ENCODE measurements at regions not wholly inside any gene's neighbourhood (a gene's known extent, or its start where the extent isn't known, plus 50 kb on each side); places are given as distances from the start of the nearest gene placed in this dataset.

DNA sequence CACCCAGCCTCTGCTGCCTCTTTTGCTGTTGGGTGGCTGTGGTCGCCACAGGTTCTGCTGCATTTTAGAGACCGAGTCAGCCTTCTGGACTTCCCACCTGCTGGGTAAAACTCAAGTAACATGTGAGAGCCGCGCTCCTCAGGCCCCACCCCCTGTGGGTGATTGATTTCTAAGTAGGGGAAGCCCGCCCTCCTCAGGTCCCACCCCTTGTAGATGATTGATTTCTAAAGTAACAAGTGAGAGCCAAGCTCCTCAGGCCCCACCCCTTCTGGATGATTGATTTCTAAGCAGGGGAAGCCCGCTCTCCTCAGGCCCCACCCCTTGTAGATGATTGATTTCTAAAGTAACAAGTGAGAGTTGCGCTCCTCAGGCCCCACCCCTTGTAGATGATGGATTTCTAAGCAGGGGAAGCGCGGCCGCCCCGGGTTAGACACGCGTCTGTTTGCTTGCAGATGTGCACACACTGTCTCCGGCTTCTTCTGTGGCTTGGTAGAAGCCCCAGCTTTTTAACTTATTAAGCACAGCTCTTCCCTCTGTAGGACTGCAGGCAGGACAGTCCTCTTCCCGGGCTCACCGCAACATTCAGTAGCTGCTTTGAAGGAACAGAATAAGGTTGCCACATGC, 83.4 kb downstream of the FAM43A start:
- DNase-seq (ENCODE audit: low read depth in 2 of 2), result peak; percentile 90 to 98

DNA sequence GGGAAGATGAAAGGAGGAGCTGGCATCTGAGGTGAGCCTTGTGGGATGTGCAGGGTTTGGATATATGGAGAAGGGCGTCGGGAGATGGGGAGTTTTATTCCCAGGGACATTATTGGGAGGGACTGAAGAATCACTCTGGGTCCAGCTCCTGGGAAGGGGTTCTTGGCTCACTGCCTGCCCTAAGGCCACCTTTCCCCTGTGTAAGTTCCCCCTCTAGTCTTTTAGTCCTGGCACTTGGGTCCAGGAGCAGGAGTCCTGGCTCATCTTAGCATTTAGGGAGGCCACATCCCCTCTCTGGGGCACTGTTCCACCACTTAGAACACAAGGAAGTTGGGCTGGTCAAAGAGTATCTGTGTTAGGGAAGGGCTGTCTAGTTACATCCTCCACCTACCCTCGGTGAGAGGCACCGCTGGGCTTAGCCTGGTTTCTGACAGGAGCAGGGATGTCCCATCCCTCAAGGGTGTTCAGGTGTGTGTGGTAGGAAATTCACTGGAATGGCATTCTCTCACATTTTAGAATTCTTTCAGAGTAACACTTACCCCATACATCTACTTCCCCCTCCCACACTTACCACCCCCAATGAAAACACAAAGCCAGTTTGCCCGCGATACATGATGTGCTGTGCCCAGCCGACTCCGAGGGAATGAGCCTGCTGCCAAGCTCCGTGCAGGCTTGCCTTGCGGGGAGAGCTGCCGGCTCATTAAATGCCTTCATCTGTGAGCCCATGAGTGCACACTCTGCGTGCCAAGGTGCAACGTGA, 86.7 kb downstream of the FAM43A start:
- no peak for DNase-seq (ENCODE audit: low read depth in 2 of 2)

DNA sequence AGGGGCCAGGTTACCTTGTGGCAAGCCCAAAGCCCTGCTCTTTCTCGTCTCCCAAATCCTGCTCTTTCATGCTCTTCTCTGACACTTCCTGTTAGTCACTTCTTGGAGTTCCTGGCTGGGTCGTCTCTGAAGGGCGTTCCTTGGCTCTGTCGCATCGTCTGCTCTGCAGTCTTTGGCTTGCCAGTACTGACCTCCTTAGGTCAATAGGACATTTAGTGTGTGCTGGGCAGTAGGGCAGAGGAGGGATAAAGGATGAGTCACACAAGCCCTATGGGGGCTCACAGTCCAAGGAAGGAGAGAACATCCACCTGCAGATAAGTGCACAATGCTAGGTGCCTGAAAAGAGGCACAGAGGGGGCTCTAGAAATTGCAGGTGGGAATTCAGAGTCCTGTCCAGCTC, 87.5 kb downstream of the FAM43A start:
- DNase-seq (ENCODE audit: low read depth in 2 of 2), result peak in 1 of 2 donors; percentile 69

DNA sequence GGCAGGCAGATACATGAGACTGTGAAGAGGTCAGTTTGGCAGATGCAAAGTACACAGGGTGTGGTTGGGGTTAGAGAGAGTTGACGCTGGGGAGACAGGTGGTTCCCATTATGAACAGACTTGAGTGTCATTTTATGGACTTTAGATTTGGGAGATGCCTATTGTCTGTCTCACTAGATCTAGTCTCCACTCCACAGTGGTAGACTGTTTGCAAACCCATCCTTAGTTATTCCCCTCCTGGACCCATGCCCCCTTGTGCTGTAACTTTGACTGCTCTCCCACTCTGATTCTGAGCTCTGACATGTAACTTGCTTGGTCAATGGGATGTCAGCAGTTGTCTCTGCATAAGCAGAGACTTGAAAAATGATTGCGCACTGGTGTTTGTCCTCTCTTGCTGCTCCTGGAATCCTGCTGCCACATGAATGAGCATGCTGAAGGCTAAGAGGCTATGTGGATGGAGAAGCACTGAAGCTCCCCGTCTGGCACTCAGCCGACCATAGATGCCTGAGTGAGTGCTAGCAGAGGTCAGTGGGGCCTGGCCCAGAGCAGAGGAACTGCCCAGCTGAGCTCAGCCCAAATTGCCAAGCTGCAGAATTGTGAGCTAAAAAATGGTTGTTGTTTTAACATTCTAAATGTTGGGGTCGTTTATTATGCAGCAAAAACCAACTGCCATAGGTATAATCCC, 88.2 kb downstream of the FAM43A start:
- no peak for DNase-seq (ENCODE audit: low read depth in 2 of 2)

GRCh38 chr3:194775266-194775665, 89.6 kb downstream of the FAM43A start:
- no peak for DNase-seq (ENCODE audit: low read depth in 2 of 2)

DNA sequence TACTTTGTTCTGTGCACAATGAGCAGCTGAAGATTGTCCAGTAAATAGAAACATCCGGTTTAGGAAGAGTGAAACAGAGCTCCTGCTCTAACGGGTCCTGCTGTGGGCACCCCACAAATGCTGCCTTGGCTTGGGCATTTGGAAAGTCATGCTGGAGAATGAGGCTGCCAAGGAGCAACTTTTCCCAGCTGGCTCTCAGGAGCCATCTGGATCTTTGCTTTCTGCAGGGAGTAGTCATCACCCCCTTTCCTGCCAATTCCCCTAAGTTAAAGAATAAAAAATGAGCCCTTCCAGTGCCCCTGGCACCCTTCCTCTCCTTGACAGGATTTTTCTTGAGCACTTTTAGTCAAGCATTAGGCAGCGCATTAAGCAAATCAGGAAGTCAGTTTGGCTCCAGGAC, 90.0 kb downstream of the FAM43A start:
- no peak for DNase-seq (ENCODE audit: low read depth in 2 of 2)

DNA sequence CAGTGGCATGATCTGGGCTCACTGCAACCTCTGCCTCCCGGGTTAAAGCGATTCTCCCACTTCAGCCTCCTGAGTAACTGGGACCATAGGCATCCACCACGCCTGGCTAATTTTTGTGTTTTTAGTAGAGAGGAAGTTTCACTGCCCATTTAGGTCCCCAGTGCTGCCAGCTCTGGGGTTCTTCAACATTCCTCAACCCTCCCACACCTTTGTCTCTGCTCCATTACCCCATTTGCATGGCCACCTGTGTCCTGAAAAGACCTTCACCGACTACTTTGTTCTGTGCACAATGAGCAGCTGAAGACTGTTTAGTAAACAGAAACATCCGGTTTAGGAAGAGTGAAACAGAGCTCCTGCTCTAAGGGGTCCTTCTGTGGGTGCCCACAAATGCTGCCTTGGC, 92.0 kb downstream of the FAM43A start:
- no peak for DNase-seq (ENCODE audit: low read depth in 2 of 2)

GRCh38 chr3:194779729-194780224, 94.1 kb downstream of the FAM43A start:
- DNase-seq (ENCODE audit: low read depth in 2 of 2), result peak in 1 of 2 donors; percentile 20

DNA sequence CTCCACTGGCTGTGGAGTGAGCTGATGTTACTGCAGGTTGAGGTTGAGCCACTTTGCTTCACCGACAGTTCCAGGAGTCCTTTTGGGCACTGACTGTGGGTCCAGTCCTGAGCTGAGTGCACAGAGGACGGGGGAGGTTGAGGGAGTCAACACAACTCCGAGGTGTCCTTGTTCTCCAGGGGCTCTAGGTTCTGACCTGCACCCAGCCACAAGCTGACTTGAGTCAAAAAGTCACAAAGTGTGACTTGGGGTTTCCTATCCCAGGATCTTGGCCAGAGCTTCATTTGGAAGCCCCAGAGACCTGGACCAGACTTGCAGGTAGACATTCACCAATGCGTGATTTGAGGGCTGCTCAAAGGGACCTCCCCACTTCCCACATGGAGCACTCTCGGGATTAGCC, 95.0 kb downstream of the FAM43A start:
- no peak for DNase-seq (ENCODE audit: low read depth in 2 of 2)

GRCh38 chr3:194781617-194782016, 95.9 kb downstream of the FAM43A start:
- DNase-seq (ENCODE audit: low read depth in 2 of 2), result no peak

DNA sequence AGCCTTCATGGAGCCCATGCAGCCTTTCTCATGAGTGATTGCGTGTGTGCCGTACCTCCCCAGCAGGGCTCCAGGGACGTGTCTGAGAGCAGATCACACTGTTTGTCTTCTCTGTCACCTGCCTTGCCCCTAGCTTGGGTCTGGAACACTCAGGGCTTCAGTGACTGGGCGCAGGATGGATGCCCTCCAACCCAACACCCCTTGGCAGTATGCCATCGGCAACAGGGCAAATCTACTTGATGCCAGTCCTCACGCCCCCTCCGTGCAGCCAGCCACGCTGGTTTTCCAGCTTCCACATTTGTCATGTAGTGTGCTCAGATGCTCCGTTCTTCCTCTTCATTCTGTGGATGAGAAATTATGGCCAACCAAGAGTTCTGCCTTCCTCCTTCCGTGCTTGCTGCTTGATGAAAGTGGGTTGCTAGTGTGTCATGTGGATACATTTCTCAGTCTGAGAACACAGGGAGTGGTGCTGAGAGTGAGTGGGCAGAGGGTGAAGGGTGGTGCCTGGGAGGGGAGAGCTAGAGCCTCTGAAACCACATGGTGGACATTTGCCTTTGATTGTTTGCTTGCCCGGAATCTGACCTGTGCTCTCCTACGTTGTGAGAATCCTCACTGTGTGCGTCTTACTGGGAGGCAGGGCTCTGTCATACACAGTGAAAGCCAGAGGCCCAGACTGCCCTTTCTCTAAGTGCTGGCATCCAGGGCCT, 97.2 kb downstream of the FAM43A start:
- no peak for DNase-seq (ENCODE audit: low read depth in 2 of 2)

DNA sequence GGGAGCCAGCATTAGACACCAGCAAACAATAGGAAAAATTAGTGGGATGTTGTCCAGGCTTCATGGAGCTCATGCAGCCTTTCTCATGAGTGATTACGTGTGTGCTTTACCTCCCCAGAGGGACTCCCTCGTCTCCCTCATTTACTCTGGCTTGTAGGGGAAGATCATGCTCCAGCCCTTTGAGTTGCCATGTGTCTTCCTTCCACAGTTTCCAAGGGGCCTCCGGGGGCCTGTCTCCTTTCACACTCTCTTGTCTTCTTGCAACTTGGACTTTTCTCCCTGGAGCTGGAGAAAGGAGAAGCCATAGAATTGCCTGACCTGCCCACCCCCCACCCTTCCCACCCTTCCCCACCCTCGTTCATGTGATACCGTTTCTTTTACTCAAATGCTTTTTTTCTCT, 98.7 kb downstream of the FAM43A start:
- DNase-seq (ENCODE audit: low read depth in 2 of 2), result no peak

DNA sequence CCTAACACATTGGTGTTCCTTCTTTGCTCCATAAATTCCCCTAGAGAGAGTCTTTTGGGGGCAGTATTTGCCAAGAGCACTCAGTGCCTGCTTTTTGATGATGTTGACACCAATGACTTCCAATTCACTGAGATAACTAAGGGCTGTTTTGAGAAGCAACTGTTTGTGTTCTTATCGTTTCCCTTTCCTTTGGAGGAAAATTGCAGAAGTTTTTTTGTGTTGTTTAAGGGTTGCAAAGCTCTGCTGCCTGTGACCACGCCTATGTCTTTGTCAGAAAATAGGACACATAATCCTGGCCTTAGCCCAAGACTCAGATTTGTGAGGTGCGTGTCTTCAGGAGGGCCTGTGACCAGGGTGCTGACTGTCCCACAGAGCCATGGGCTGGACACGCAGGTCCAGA, 99.6 kb downstream of the FAM43A start:
- no peak for DNase-seq (ENCODE audit: low read depth in 2 of 2)

DNA sequence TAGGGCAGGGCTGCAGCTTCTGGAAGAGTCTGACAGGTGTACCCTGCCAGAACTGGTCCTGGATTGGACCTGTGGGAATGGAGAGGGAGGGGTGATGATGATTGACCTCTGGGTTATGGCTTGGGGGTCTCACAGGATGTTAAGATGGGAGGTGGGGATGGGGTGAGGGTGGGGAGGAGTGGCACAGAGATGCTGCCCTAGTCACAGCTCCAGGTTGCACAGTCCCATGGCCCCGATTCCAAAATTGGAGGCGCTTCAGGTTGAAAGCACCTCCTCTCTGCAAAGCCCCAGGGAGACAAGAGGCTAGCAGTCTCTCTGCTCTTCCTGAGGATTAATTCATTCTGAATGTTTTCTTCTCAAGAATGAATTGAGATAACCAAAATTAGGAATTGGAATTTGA, 101.4 kb downstream of the FAM43A start:
- no peak for DNase-seq (ENCODE audit: low read depth in 2 of 2)

- no peak for DNase-seq (ENCODE audit: low read depth in 2 of 2)
Observed at GRCh38 chr3:194787650-194788049, 102.0 kb downstream of the FAM43A start.

DNA sequence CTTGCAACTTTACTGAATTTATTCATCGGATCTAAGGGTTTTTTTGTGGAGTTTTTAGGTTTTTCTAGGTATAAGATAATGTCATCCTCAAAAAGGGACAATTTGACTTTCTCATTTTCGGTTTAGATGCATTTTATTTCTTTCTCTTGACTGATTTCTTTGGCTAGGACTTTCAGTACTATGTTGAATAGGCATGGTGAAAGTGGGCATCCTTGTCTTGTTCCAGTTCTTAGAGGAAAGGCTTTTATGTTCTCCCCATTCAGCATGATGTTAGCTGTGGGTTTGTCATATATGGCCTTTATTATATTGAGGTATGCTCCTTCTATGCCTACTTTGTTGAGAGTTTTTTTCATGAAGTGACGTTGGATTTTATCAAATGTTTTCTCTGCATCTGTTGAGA, 106.7 kb downstream of the FAM43A start:
- DNase-seq (ENCODE audit: low read depth in 2 of 2), result no peak

DNA sequence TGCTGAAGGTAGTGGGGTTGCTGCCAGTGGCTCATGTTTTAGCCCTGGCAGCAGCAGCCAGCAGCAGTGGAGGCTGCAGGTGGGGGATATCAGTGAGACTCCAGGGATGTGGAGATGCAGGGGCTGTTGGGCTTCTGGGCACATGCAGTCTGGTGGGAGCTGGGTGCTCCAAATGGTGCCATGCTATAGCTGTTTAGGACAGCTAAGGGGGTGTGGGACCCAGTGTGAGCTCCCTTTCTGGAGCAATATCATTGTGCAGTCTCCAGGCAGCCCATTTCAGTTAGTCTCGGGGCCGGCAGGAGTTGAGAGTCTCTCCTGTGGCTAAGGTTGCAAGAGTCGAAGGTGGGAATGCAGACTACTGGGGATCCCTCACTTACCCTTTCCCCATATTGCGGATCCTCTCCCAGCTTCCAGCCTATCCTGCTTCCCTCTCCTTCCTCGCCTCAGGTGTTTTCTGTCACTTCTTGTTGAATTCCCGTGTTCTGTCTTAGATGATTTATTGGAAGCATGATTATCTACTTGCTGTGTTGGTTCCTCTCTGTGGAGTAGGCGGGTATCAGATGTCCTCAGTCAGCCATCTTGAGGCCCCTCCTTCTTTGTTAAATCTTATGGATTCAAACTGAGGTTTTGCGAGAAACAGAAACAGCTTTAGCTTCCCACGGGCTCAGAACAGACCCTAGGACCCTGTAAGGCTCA, 112.0 kb downstream of the FAM43A start:
- no peak for DNase-seq (ENCODE audit: low read depth in 2 of 2)

GRCh38 chr3:194798486-194798885, 112.8 kb downstream of the FAM43A start:
- no peak for DNase-seq (ENCODE audit: low read depth in 2 of 2)

DNA sequence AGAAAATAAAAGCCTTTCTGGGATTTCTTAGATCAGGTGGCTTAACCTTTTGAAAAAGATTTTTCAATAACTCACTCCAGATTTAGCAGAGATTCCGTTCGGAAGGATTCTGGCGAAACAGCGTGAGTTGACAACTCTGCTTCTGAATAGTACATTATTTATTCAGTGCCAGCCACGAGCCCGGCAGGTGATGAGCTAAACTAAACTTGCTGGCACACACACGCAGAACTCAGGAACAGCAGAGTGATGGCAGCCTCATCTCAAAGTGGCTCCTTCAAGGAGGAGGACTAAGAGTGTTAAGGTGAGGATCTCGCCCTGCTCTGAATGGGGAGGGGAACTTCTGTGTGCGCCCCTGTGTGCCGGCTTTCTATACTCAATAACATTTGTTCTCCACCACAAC, 114.3 kb downstream of the FAM43A start:
- DNase-seq (ENCODE audit: low read depth in 2 of 2), result no peak

DNA sequence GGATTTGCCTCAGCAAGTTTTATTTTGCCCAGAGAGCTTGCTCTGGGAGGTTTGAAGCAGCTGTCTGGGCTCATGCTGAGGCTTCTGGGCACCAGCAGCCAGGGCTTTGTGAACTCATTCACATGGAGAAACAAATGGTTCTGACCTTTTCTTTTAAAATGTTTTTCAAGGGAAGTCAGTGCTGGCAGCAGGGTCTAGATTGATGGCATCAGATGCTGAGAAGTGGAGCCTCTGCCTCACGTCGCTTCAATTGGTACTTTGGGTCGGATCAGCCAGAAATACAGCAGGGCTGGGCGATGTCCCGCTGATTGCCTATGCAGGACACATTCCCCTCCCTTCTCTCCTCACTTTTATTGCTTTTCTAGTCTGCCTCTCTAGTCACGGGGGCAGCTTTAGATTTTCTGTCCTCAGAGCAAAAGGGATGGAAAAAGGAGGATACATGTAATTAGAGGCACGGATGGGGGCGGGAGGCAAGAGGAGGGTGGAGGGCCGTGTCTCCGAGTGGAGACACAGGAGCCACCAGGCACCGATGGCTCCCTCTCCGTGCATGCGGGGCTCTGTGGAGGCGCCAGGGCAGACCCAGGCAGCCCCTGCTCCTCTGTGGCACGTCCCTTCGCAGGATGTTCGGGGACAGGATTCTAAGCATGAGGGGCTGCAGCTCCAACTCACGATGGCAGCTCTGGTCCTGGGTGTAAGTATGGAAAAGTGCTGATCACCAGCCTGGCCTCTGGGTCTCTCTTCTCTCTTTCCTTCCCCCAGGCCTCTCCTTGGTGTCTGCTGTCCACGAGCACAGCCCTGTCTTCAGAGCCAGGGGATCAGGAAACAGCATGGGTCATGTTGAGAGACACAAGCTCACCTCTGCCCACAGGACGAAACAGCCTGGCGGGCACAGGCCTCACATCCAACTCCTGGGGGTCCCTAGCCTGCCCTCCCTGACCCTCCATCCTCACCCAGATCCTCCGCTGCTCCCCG, 116.1 kb downstream of the FAM43A start:
- peak; percentile 5 to 49 for DNase-seq (ENCODE audit: low read depth in 2 of 2)
